IMR-90 (cell line): ENCODE measurements at regions not wholly inside any gene's neighbourhood (a gene's known extent, or its start where the extent isn't known, plus 50 kb on each side); places are given as distances from the start of the nearest gene placed in this dataset.

Source experiments
- CEBPB ChIP-seq: IDR thresholded peaks from 2 replicates; pipeline ENCODE4 v1.6.1; 2012; ENCODE audit warnings: low read depth, low read length, improper control_type of control experiment
- CHD1 ChIP-seq: IDR thresholded peaks from 2 replicates; pipeline ENCODE4 v1.6.1; 2012; ENCODE audit warnings: low read depth, low read length, improper control_type of control experiment
- CTCF ChIP-seq: conservative IDR thresholded peaks from 2 replicates; pipeline ENCODE4 v1.5.1; 2012; ENCODE audit warnings: mild to moderate bottlenecking, low read depth, low read length, improper control_type of control experiment
- RCOR1 ChIP-seq: IDR thresholded peaks from 2 replicates; pipeline ENCODE4 v1.6.1; 2012; ENCODE audit warnings: mild to moderate bottlenecking, low read length, improper control_type of control experiment; ENCODE audit not compliant: insufficient replicate concordance

GRCh38 chr2:12314127-12314760 lies 402.5 kb upstream of the TRIB2 start:
- no peak for TF ChIP-seq CTCF
- no peak for TF ChIP-seq CHD1
- no peak for TF ChIP-seq RCOR1
- TF ChIP-seq CEBPB, result no peak
